ENCODE measurements at regions not wholly inside any gene's neighbourhood (a gene's known extent, or its start where the extent isn't known, plus 50 kb on each side); places are given as distances from the start of the nearest gene placed in this dataset.

DNA sequence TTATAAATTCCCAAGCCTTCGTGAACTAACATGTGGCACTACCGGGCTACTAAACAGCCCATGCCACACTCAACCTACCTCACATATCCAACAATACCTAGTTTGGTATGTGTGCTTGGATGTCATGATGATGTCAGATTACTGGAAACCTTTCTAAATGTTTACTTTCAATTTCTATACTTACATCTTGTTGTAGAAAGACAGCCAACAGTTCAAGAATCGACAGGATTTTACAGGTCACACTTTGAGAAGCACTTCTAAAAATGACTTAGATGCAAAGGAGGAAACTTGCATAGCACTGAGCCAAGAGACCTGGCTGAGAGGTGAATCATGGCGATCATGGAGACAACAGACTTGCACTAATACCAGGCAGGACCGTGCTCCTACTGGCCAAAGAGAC is 209.9 kb downstream of the COL4A1 start:
- Histone ChIP-seq H3K36me3 (ENCODE audit: control insufficient read depth, insufficient read depth, low read length) (no peaks in the 10 kb centered on the region), H3K27me3 (ENCODE audit: control insufficient read depth in 2 of 2, insufficient read depth in 2 of 2, low read length in 2 of 2) (no peaks in the 10 kb centered on the region), H3K9me3 (replicated peaks; ENCODE audit: control insufficient read depth, insufficient read depth, low read depth, low read length) (no peaks in the 10 kb centered on the region), H3K4me2 (ENCODE audit: insufficient read depth, low read length) (no peak overlapping the region), H3K4me1 (replicated peaks in 1 of 2; ENCODE audit: control insufficient read depth in 2 of 2, insufficient read depth in 2 of 2, low read length in 2 of 2) (no peaks in the 10 kb centered on the region), H3K9ac (ENCODE audit: insufficient read depth in 1 of 2, low read depth in 2 of 2, low read length in 2 of 2) (no peak overlapping the region), H4K20me1 (replicated peaks; ENCODE audit: control insufficient read depth, insufficient read depth, low read length) (no peaks in the 10 kb centered on the region), H3K79me2 (ENCODE audit: control insufficient read depth, insufficient read depth, low read length) (no peaks in the 10 kb centered on the region), H3K4me3 (no peak overlapping the region), H2AFZ (ENCODE audit: low read depth, low read length) (no peak overlapping the region), H3K9me1 (ENCODE audit: control insufficient read depth, insufficient read depth, low read length) (no peaks in the 10 kb centered on the region), H3K27ac (ENCODE audit: extremely low read depth, low read depth, low read length) (no peak overlapping the region)
- WGBS (ENCODE audit: insufficient coverage, low coverage, missing lambda C conversion rate), result 0% methylated on average over 5 of the region's 5 CpGs
- CTCF ChIA-PET (ENCODE audit: low intra/inter-chr PET ratio), result no interaction called here
- ATAC-seq (no peak), FAIRE-seq (no peak), DNase-seq (ENCODE audit: extremely low read depth in 1 of 4, low spot score in 3 of 4) (no peak)
- TF ChIP-seq NBN (IDR thresholded peaks at IDR 0.05; ENCODE audit: low read depth), result no peak
- TF ChIP-seq IFI16 (CRISPR knock-in tag; IDR thresholded peaks at IDR 0.05), result no peak
- intact Hi-C loops (cut with micrococcal nuclease) (no loop called here), in situ Hi-C loops (cut with MboI) (no loop called here)
- POLR2A ChIA-PET, result no interaction called here
- no TSS peak for BruUV-seq (replicated peaks)

DNA sequence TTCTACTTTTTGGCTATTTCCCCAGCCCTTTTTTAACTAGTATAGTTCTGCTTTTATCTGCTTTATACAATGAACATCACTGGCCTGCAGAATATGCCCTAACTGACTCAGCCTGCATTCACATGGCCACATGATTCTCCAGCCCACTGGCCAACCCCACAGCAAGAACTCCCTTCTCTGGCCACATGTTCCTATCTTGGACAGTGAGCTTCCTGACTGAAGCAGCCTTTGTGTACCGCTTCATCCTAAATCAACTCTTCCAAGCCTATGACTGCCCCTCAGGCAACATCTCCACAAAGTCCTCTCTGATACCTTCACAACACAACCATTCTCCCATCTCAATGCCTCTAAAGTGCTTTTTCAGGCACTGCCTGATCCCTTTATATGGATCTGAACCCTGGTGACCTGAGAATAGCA is 214.1 kb downstream of the COL4A1 start:
- no peaks in the 10 kb centered on the region for H3K79me2 ChIP-seq (ENCODE audit: control insufficient read depth, insufficient read depth, low read length)
- no peak overlapping the region for H3K9ac ChIP-seq (ENCODE audit: insufficient read depth in 1 of 2, low read depth in 2 of 2, low read length in 2 of 2)
- 0% methylated on average over 1 of the region's 1 CpG for WGBS (ENCODE audit: insufficient coverage, low coverage, missing lambda C conversion rate)
- no peaks in the 10 kb centered on the region for H3K27me3 ChIP-seq (ENCODE audit: control insufficient read depth in 2 of 2, insufficient read depth in 2 of 2, low read length in 2 of 2)
- H2AFZ ChIP-seq (ENCODE audit: low read depth, low read length), result no peak overlapping the region
- H3K4me2 ChIP-seq (ENCODE audit: insufficient read depth, low read length), result no peak overlapping the region
- no peak overlapping the region for H3K27ac ChIP-seq (ENCODE audit: extremely low read depth, low read depth, low read length)
- H3K4me3 ChIP-seq, result no peak overlapping the region
- no peak for ATAC-seq
- H4K20me1 ChIP-seq (replicated peaks; ENCODE audit: control insufficient read depth, insufficient read depth, low read length), result no peaks in the 10 kb centered on the region
- POLR2A ChIA-PET, result no interaction called here
- in situ Hi-C loops (cut with MboI) (no loop called here), intact Hi-C loops (cut with micrococcal nuclease) (no loop called here)
- FAIRE-seq, result no peak
- TF ChIP-seq CEBPB (tag; IDR thresholded peaks at IDR 0.05), result no peak
- TF ChIP-seq, protein P1, sequence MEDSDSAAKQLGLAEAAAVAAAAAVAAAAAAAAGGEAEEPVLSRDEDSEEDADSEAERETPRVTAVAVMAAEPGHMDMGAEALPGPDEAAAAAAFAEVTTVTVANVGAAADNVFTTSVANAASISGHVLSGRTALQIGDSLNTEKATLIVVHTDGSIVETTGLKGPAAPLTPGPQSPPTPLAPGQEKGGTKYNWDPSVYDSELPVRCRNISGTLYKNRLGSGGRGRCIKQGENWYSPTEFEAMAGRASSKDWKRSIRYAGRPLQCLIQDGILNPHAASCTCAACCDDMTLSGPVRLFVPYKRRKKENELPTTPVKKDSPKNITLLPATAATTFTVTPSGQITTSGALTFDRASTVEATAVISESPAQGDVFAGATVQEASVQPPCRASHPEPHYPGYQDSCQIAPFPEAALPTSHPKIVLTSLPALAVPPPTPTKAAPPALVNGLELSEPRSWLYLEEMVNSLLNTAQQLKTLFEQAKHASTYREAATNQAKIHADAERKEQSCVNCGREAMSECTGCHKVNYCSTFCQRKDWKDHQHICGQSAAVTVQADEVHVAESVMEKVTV (CRISPR knock-in tag; IDR thresholded peaks at IDR 0.05), result no peak
- TF ChIP-seq, protein P2, sequence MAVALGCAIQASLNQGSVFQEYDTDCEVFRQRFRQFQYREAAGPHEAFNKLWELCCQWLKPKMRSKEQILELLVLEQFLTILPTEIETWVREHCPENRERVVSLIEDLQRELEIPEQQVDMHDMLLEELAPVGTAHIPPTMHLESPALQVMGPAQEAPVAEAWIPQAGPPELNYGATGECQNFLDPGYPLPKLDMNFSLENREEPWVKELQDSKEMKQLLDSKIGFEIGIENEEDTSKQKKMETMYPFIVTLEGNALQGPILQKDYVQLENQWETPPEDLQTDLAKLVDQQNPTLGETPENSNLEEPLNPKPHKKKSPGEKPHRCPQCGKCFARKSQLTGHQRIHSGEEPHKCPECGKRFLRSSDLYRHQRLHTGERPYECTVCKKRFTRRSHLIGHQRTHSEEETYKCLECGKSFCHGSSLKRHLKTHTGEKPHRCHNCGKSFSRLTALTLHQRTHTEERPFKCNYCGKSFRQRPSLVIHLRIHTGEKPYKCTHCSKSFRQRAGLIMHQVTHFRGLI (CRISPR knock-in tag; IDR thresholded peaks at IDR 0.05), result no peak
- TF ChIP-seq, protein P3, sequence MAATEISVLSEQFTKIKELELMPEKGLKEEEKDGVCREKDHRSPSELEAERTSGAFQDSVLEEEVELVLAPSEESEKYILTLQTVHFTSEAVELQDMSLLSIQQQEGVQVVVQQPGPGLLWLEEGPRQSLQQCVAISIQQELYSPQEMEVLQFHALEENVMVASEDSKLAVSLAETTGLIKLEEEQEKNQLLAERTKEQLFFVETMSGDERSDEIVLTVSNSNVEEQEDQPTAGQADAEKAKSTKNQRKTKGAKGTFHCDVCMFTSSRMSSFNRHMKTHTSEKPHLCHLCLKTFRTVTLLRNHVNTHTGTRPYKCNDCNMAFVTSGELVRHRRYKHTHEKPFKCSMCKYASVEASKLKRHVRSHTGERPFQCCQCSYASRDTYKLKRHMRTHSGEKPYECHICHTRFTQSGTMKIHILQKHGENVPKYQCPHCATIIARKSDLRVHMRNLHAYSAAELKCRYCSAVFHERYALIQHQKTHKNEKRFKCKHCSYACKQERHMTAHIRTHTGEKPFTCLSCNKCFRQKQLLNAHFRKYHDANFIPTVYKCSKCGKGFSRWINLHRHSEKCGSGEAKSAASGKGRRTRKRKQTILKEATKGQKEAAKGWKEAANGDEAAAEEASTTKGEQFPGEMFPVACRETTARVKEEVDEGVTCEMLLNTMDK (IDR thresholded peaks at IDR 0.05; ENCODE audit: borderline replicate concordance, insufficient read depth, low read depth, low read length, poor library complexity, severe bottlenecking), result no peak
- no peak for TF ChIP-seq CXXC5 (CRISPR knock-in tag; IDR thresholded peaks at IDR 0.05)
- no peaks in the 10 kb centered on the region for H3K4me1 ChIP-seq (replicated peaks in 1 of 2; ENCODE audit: control insufficient read depth in 2 of 2, insufficient read depth in 2 of 2, low read length in 2 of 2)
- DNase-seq (ENCODE audit: extremely low read depth in 1 of 4, low spot score in 3 of 4), result no peak
- CTCF ChIA-PET (ENCODE audit: low intra/inter-chr PET ratio), result no interaction called here
- H3K36me3 ChIP-seq (ENCODE audit: control insufficient read depth, insufficient read depth, low read length), result no peaks in the 10 kb centered on the region
- no TSS peak for BruUV-seq (replicated peaks)
- no peaks in the 10 kb centered on the region for H3K9me1 ChIP-seq (ENCODE audit: control insufficient read depth, insufficient read depth, low read length)
- no peaks in the 10 kb centered on the region for H3K9me3 ChIP-seq (replicated peaks; ENCODE audit: control insufficient read depth, insufficient read depth, low read depth, low read length)
